GM12872 (cell line): ENCODE measurements at regions not wholly inside any gene's neighbourhood (a gene's known extent, or its start where the extent isn't known, plus 50 kb on each side); places are given as distances from the start of the nearest gene placed in this dataset.

Experiments
- CTCF ChIP-seq: IDR thresholded peaks from 3 replicates; pipeline ENCODE4 v1.5.1; 2011; ENCODE audit warnings: low read depth, mild to moderate bottlenecking, low read length, moderate library complexity; ENCODE audit not compliant: insufficient read depth

DNA sequence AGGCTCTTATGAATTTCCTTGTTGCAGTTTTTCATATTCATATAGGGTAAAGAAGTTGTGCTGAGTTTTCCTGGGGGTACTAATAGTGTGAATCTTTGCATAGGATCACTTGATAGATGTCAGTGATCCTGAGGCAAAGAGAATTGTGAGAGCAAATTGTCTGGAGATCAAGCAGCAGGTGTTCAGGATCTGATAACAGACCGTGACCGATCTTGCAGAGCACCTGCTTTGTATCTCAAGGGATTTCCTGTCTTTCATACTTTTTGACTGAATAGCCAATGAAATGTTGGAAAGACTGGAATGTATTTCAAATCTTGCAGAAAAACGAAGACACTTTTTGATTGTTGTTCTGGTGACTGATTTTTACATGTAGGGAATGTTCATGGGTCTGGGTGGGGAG lies 914.5 kb downstream of the STIM2 start:
- no peak for TF ChIP-seq CTCF

DNA sequence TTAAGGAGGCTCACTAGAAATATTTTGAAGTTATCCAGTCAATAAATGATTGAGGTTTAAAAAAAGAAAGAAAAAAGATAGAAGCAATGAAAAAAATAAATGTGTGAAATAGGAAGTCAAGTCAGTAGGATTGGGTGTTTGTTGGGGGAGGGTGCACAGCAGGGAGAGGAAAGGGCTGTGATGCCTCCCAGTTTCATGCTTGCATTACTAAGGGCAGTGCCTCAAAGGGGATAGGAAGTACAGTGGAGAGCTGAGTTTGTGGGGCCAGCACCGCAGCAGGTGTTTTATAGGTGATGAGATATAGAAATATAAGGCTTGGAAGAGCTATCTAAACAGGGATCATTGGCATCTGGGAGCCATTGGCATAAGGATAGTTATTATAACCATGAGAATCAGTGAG lies 919.2 kb downstream of the STIM2 start:
- TF ChIP-seq CTCF, result no peak

DNA sequence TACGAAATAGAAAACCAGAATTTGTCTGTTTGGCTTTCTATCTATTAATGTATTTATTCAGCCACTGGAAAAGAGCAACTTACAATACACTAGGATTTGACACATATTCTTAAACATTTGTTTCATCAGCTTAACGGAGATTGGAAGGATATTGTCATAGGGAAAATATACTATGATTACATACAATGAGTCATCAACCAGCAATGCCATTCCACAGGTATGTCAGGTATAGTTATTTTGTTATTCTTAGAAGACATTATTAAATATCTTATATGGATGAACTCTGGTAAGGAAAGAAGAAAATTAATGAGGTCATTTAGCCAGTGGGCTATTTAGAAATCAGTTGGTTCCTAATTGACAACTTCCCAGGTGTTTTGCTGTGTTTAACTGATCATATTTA lies 926.6 kb downstream of the STIM2 start:
- TF ChIP-seq CTCF, result no peak

DNA sequence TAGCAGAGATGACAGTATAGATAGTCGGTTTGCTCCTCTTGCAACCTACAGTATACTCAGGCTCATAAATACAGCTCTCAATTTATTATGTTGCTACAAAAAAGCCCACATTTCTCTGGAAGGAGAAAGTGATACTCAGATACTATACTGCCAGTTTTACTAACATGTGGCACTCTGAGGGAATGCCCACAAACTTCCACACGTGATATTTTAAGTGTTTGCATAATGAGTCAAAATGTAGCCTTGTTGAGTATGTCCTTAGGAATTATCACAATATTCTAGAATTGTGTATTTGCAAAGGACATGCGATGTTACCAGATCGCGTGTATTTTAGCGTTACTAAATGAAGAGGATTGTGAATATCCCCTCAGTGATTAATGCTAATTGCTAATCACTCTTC lies 929.1 kb downstream of the STIM2 start:
- no peak for TF ChIP-seq CTCF

DNA sequence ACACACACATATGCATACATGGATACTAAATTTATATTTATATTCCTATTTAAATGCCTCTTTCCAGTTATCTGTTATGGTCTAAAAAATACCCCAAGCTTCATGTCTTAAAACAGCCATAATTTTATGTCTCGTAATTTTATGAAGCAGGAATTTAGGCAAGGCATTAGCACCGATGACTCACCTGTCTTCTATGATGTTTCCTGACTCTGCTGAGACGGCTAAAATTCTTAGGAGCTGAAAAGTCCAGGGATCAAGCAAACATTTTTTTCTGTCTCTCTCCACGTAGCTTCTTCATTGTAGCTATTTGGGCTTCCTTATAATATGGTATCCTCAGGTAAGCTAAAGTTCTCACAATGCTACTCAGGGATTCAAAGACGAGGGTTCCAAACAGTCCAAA lies 930.3 kb downstream of the STIM2 start:
- TF ChIP-seq CTCF, result no peak

DNA sequence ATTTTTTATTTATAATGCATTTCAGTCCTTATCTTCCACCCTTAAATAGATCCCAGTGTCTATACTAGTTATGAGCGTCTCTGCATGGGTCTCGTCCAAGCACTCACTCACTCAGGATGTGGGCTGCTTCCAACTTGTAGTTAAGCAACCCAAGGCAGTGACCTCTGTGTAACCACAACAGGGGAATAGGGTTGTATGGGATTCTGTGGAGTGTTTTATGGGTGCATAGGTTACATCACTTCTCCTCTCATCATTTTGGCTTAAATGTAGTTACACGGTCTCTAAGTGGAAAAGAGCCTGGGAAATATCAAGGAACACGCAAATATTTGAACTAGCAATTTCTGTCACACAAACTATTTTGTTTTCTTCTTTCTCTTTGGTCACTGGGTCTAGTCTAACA lies 931.0 kb downstream of the STIM2 start:
- TF ChIP-seq CTCF, result no peak

GRCh38 chr4:27807207-27807606 lies 946.6 kb downstream of the STIM2 start:
- TF ChIP-seq CTCF, result no peak

DNA sequence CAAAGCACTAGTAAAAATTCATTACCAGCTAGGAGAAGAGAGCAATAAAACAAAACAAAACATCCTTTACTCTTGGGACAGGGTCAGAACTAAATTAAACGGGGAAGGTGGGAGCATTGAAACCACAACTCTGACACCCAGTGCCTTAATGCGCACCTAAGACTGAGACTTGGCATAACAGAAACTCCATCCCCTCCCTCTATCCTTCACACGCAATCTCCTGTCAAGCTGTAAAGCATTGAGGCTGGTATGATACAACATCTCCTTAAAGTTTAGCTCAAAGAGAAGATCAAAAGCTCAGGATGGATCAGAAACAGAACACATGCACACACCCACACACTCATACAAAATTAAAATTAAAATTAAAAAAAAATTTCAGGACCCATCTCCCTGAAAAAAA lies 951.3 kb downstream of the STIM2 start:
- no peak for TF ChIP-seq CTCF
